ENCODE measurements at regions not wholly inside any gene's neighbourhood (a gene's known extent, or its start where the extent isn't known, plus 50 kb on each side); places are given as distances from the start of the nearest gene placed in this dataset.

DNA sequence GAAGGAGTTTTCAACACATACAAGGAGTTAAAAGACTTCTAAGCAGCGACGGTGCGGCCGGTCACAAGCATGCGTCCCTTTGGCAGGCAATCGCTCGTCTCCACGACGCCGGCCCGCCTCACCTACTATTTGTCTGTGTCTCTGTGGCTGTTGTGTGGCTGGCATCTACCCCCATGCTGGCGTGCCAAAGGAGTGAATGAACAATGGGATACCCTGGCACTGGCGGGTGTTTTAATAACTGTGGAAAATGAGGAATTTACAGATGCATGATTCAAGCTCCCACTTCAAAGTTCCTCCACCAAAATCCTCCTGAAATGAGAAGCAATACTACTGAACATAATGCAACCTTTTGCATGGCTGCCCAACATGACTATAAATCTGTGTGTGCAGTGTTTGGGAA, 176.6 kb downstream of the KLF5 start:
- Histone ChIP-seq H3K4me1 (ENCODE audit: control insufficient read depth, low read depth, low read length) (no peaks in the 10 kb centered on the region), H3K9ac (ENCODE audit: low read length) (no peak overlapping the region), H3K36me3 (ENCODE audit: control insufficient read depth, low read depth, low read length) (no peaks in the 10 kb centered on the region), H3K27me3 (ENCODE audit: control insufficient read depth, insufficient read depth, low read length) (no peaks in the 10 kb centered on the region), H3K4me3 (ENCODE audit: low read length) (no peak overlapping the region), H3K27ac (ENCODE audit: low read length) (no peak overlapping the region), H3K9me3 (ENCODE audit: control insufficient read depth, low read depth, low read length) (no peaks in the 10 kb centered on the region)

DNA sequence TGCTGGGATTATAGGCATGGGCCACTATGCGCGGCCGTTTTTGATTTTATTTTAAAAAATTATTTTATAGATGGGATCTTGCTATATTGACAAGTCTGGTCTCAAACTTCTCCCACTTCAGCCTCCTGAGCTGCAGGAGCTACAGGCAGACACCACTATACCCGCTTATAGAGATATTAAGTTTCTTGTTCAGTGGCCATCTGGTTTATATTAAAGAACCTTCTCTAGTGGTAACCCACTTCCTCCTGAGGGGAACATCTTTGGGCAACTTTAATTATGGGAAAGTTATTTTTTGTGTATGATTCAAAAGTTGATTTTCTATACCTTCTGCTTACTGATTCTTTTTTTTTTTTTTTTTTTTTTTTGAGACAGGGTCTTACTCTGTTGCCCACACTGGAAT, 172.7 kb downstream of the KLF5 start:
- H3K4me1 ChIP-seq (ENCODE audit: control insufficient read depth, low read depth, low read length), result no peaks in the 10 kb centered on the region

DNA sequence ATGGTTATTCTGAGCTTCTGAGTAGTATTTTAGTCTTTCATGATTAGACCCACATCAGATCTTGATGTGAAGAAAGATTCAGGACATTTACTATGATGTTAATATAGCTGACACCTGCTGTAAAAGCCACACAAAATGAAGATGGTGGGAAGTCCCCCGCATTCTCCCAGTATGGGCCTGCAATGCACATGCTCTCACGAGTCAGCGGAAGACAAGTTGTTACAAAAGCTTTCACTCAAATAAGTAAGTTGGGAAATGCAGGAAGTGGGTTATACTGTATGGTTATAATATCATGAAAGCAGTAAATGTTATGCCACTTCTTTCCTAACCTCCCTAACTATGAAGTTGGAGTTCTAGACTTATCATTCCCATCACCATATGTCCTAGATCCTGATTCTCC, 171.9 kb downstream of the KLF5 start:
- Histone ChIP-seq H3K27me3 (ENCODE audit: control insufficient read depth, insufficient read depth, low read length) (no peaks in the 10 kb centered on the region), H3K4me1 (ENCODE audit: control insufficient read depth, low read depth, low read length) (no peaks in the 10 kb centered on the region), H3K36me3 (ENCODE audit: control insufficient read depth, low read depth, low read length) (no peaks in the 10 kb centered on the region), H3K27ac (ENCODE audit: low read length) (no peak overlapping the region), H3K4me3 (ENCODE audit: low read length) (no peak overlapping the region), H3K9ac (ENCODE audit: low read length) (no peak overlapping the region), H3K9me3 (ENCODE audit: control insufficient read depth, low read depth, low read length) (no peaks in the 10 kb centered on the region)

More for the DNA sequence above, 172.7 kb downstream of the KLF5 start:
- Histone ChIP-seq H3K27me3 (ENCODE audit: control insufficient read depth, insufficient read depth, low read length) (no peaks in the 10 kb centered on the region), H3K9me3 (ENCODE audit: control insufficient read depth, low read depth, low read length) (no peaks in the 10 kb centered on the region), H3K9ac (ENCODE audit: low read length) (no peak overlapping the region), H3K36me3 (ENCODE audit: control insufficient read depth, low read depth, low read length) (no peaks in the 10 kb centered on the region), H3K27ac (ENCODE audit: low read length) (no peak overlapping the region), H3K4me3 (ENCODE audit: low read length) (no peak overlapping the region)

DNA sequence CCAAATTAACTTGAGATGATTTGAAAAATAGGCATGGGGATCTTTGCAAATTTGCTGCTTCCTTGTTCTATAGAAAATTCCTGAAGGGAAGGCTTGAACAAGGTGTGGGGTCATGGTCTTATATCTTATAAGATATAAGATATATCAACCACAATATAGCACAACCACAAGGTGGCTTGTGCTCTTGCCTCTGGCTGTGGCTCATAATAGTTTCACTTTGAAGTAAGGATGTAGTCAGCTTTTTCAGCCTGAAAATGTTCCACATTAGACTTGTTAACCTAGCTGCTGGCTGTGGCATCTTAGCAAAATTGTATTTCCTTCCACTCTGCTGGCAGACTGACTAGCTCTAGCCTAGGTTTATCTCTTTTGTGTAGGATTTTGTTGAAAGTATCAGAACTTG, 169.7 kb downstream of the KLF5 start:
- no peak overlapping the region for H3K27ac ChIP-seq (ENCODE audit: low read length)
- no peak overlapping the region for H3K9ac ChIP-seq (ENCODE audit: low read length)
- no peaks in the 10 kb centered on the region for H3K9me3 ChIP-seq (ENCODE audit: control insufficient read depth, low read depth, low read length)
- no peaks in the 10 kb centered on the region for H3K4me1 ChIP-seq (ENCODE audit: control insufficient read depth, low read depth, low read length)
- H3K27me3 ChIP-seq (ENCODE audit: control insufficient read depth, insufficient read depth, low read length), result no peaks in the 10 kb centered on the region
- H3K36me3 ChIP-seq (ENCODE audit: control insufficient read depth, low read depth, low read length), result no peaks in the 10 kb centered on the region
- no peak overlapping the region for H3K4me3 ChIP-seq (ENCODE audit: low read length)

DNA sequence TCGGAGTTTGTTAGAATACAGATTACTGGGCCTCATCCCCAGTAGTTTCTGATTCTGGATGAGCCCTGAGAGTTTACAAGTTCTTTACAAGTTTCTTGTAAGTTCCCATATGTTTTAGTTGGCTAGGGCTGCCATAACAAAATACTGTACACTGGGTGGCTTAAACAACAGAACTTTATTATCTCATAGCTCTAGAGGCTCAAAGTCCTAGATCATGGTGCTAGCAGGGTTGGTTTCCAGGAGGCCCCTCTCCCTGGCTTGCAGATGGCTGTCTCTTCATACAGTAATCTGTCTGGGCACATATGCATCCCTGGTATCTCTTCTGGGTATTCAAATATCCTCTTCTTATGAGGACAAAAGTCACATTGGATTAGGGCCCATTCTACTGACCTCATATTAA, 167.2 kb downstream of the KLF5 start:
- no peak overlapping the region for H3K27ac ChIP-seq (ENCODE audit: low read length)
- H3K9ac ChIP-seq (ENCODE audit: low read length), result no peak overlapping the region
- H3K9me3 ChIP-seq (ENCODE audit: control insufficient read depth, low read depth, low read length), result no peaks in the 10 kb centered on the region
- H3K4me1 ChIP-seq (ENCODE audit: control insufficient read depth, low read depth, low read length), result no peaks in the 10 kb centered on the region
- H3K36me3 ChIP-seq (ENCODE audit: control insufficient read depth, low read depth, low read length), result no peaks in the 10 kb centered on the region
- no peak overlapping the region for H3K4me3 ChIP-seq (ENCODE audit: low read length)
- H3K27me3 ChIP-seq (ENCODE audit: control insufficient read depth, insufficient read depth, low read length), result no peaks in the 10 kb centered on the region

DNA sequence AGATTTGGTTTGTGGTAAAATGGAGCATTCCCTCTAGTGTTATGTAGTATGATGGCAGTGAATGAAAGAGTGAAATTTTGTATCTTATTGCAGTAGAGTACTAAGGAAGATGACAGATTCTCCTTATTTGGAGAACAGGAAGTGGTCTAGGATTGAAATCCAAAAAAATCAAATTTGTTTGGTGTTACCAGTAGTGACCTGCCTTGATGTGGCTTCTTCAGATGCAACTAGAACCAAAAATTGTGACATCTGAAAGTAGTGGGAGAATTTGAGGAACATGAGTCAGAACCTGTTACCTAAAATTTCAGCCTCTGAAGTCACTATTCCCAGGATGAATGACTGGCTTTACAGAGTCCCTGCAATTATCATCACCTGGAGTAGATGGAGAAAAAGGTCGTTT, 165.9 kb downstream of the KLF5 start:
- H3K4me3 ChIP-seq (ENCODE audit: low read length), result no peak overlapping the region
- no peaks in the 10 kb centered on the region for H3K9me3 ChIP-seq (ENCODE audit: control insufficient read depth, low read depth, low read length)
- no peak overlapping the region for H3K9ac ChIP-seq (ENCODE audit: low read length)
- H3K4me1 ChIP-seq (ENCODE audit: control insufficient read depth, low read depth, low read length), result no peaks in the 10 kb centered on the region
- H3K27ac ChIP-seq (ENCODE audit: low read length), result no peak overlapping the region
- H3K36me3 ChIP-seq (ENCODE audit: control insufficient read depth, low read depth, low read length), result no peaks in the 10 kb centered on the region
- H3K27me3 ChIP-seq (ENCODE audit: control insufficient read depth, insufficient read depth, low read length), result no peaks in the 10 kb centered on the region

DNA sequence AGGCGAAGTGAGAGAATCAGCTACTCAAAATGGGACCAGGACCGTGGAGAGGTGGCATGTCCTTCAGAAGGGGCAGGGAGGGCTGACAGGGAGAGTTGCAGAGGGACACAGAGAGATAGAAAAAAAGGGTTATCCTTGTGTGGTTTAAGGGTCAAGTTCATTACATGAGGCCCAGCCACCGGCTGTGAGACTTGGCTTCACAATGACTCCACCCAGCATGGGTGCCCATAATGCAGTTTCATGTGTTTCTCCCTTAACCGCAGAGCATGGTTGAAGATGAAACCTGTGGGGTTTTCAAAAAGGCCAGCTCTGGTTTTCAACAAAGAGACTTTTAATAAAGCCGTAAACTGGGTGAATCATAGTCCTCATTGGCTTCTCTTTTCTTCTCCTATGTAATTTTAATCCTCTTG, 164.6 kb downstream of the KLF5 start:
- Histone ChIP-seq H3K4me3 (ENCODE audit: low read length) (no peak overlapping the region), H3K36me3 (ENCODE audit: control insufficient read depth, low read depth, low read length) (no peaks in the 10 kb centered on the region), H3K27me3 (ENCODE audit: control insufficient read depth, insufficient read depth, low read length) (no peaks in the 10 kb centered on the region), H3K4me1 (ENCODE audit: control insufficient read depth, low read depth, low read length) (no peaks in the 10 kb centered on the region), H3K9ac (ENCODE audit: low read length) (no peak overlapping the region), H3K9me3 (ENCODE audit: control insufficient read depth, low read depth, low read length) (no peaks in the 10 kb centered on the region), H3K27ac (ENCODE audit: low read length) (no peak overlapping the region)

DNA sequence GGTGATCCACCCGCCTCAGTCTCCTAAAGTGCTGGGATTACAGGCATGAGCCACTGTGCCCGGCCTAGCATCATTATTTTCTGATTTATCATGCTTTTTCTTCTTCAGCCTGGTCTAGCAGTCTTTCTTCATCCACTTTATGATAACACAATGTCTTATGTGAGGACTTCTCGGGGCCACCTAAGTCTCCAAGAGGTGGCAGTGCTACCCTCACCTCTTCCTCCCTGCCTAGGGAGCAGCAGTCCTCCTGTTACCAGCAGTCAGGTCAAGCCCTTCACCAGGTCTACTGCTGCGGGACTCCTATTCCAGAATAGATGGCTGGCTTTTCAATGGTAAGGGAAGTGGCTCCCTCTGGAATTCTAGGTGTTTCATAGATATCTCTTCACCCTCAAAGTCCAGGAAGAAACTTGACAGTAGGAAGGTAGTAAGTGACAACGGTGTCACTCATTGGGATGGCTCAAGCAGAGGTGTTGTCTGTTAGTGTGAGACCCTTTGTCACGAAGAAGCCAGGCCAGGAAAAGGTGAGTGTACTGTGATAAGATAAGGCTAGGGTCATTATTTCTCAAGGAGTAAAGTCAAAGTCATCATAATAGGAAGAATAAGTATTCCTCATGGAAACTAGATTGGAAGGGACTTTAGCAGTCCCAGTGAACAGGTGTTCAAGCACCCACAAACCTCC, 164.0 kb downstream of the KLF5 start:
- Histone ChIP-seq H3K9me3 (ENCODE audit: control insufficient read depth, low read depth, low read length) (no peaks in the 10 kb centered on the region), H3K36me3 (ENCODE audit: control insufficient read depth, low read depth, low read length) (no peaks in the 10 kb centered on the region), H3K9ac (ENCODE audit: low read length) (no peak overlapping the region), H3K27ac (ENCODE audit: low read length) (no peak overlapping the region), H3K4me3 (ENCODE audit: low read length) (no peak overlapping the region), H3K27me3 (ENCODE audit: control insufficient read depth, insufficient read depth, low read length) (no peaks in the 10 kb centered on the region), H3K4me1 (ENCODE audit: control insufficient read depth, low read depth, low read length) (no peaks in the 10 kb centered on the region)

DNA sequence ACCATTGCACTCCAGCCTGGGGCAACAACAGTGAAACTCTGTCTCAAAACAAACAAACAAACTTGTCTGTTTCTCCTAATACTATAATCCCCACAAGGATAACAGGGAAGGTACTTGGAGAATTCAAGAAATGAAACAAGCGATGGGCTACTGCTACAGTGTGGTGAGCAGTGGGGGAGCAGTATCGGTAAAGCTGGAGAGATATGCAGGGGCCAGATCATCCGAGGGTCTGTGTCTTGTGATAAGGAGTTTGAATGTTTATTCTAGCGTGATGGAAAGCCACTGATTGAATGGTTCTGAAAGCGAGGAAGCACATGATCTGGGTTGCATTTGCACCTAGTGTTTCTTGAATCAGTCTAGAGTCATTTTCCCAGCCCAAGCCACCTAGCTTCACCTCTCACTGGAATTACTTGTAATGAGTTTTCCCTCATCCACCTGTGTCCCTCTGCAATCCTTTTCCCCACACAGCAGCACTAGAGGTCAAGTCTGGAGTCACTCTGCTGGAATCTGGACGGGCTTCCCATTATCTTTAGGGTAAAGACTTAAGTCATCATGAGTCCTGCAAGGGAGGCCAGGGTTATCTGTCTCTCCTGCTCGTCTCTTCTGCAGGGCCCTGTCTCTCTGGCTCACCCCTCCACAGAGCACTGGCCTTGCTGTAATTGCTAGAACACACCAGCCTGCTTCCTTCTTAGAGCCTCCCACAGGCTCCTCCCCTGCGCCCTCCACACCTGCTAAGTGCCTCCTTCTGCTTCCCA, 162.3 kb downstream of the KLF5 start:
- no peak overlapping the region for H3K4me3 ChIP-seq (ENCODE audit: low read length)
- no peaks in the 10 kb centered on the region for H3K36me3 ChIP-seq (ENCODE audit: control insufficient read depth, low read depth, low read length)
- H3K9ac ChIP-seq (ENCODE audit: low read length), result no peak overlapping the region
- no peaks in the 10 kb centered on the region for H3K27me3 ChIP-seq (ENCODE audit: control insufficient read depth, insufficient read depth, low read length)
- no peaks in the 10 kb centered on the region for H3K9me3 ChIP-seq (ENCODE audit: control insufficient read depth, low read depth, low read length)
- no peak overlapping the region for H3K27ac ChIP-seq (ENCODE audit: low read length)
- H3K4me1 ChIP-seq (ENCODE audit: control insufficient read depth, low read depth, low read length), result no peaks in the 10 kb centered on the region

DNA sequence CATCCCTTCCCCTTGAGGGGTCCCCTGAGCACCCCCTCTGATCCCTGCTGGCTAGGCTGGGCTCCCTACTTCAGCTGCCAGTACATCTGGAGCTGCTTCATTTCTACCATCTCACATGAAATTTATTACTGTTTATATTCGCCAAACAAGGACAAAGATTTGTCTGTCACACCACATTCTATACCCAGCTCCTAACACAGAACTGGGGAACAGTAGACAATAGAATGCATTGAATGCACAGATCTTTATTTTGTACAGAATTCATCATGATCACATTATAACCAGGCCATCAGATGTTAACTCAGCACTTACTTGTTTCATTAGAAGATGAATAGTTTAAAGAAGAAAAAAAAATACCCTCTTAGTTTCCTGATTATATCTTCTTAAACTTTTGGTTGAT, 159.4 kb downstream of the KLF5 start:
- H3K4me3 ChIP-seq (ENCODE audit: low read length), result no peak overlapping the region
- no peak overlapping the region for H3K27ac ChIP-seq (ENCODE audit: low read length)
- H3K4me1 ChIP-seq (ENCODE audit: control insufficient read depth, low read depth, low read length), result no peaks in the 10 kb centered on the region
- H3K27me3 ChIP-seq (ENCODE audit: control insufficient read depth, insufficient read depth, low read length), result no peaks in the 10 kb centered on the region
- no peaks in the 10 kb centered on the region for H3K36me3 ChIP-seq (ENCODE audit: control insufficient read depth, low read depth, low read length)
- no peak overlapping the region for H3K9ac ChIP-seq (ENCODE audit: low read length)
- no peaks in the 10 kb centered on the region for H3K9me3 ChIP-seq (ENCODE audit: control insufficient read depth, low read depth, low read length)

DNA sequence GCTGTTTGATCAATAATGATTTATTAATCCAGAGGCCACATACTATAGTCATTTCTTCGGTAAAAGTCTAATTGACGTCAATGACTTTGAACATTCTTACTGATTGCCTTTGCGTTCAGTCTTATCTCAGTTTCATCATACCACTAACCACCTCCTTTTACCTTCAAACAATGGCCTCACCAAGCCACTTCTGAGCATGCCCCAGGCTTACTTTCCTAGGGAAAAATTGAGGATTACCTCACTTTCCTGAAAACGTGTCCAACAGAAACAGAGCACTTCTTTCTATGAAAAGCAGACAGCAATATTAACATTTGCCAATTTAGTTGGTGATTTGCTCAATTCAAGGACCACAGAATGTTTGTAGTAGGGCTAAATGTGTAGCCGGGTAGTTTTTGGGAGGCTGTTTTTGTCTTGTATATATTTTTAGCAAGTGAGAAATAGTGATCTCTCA, 157.6 kb downstream of the KLF5 start:
- Histone ChIP-seq H3K9me3 (ENCODE audit: control insufficient read depth, low read depth, low read length) (no peaks in the 10 kb centered on the region), H3K27ac (ENCODE audit: low read length) (no peak overlapping the region), H3K9ac (ENCODE audit: low read length) (no peak overlapping the region), H3K36me3 (ENCODE audit: control insufficient read depth, low read depth, low read length) (no peaks in the 10 kb centered on the region), H3K4me1 (ENCODE audit: control insufficient read depth, low read depth, low read length) (no peaks in the 10 kb centered on the region), H3K27me3 (ENCODE audit: control insufficient read depth, insufficient read depth, low read length) (no peaks in the 10 kb centered on the region), H3K4me3 (ENCODE audit: low read length) (no peak overlapping the region)

DNA sequence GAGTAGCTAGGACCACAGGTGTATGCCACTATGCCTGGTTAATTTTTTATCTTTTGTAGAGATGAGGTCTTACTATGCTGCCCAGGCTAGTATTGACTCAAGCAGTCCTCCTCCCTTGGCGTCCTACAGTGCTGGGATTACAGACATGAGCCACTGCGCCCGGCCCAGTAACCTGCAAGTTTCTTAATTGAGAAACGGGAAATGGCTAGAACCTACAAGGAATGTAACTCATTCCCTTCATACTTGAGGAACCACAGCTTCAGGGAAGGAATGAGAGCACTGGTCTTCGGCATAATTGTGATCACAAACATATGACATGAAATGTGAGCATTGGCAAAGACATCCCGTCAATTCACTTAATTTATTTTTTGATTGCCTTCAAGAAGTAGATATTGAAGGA, 157.0 kb downstream of the KLF5 start:
- Histone ChIP-seq H3K4me1 (ENCODE audit: control insufficient read depth, low read depth, low read length) (no peaks in the 10 kb centered on the region), H3K27ac (ENCODE audit: low read length) (no peak overlapping the region), H3K9ac (ENCODE audit: low read length) (no peak overlapping the region), H3K36me3 (ENCODE audit: control insufficient read depth, low read depth, low read length) (no peaks in the 10 kb centered on the region), H3K9me3 (ENCODE audit: control insufficient read depth, low read depth, low read length) (no peaks in the 10 kb centered on the region), H3K27me3 (ENCODE audit: control insufficient read depth, insufficient read depth, low read length) (no peaks in the 10 kb centered on the region), H3K4me3 (ENCODE audit: low read length) (no peak overlapping the region)

Data from iPS-18a (cell line).